Upper lobe of left lung (tissue), 4 donors: ENCODE measurements at regions not wholly inside any gene's neighbourhood (a gene's known extent, or its start where the extent isn't known, plus 50 kb on each side); places are given as distances from the start of the nearest gene placed in this dataset.

Experiments used
- CTCF ChIP-seq, 6 experiments: fragments of 450-650 bp in 4 of 6; fragments of 200-600 bp in 2 of 6; sonication (generic) in 2 of 6; IDR thresholded peaks; one replicate each; pipeline ENCODE4 v1.5.1; 2016 to 2019; ENCODE audit warnings: antibody characterized with exemption in 6 of 6
- EP300 ChIP-seq, 4 donors: sonication (generic); formaldehyde crosslinking; IDR thresholded peaks; one replicate each; pipeline ENCODE4 v1.5.1; 2017; ENCODE audit warnings: antibody characterized with exemption in 4 of 4, control low read depth in 2 of 4
- POLR2A ChIP-seq, 4 donors: fragments of 450-650 bp; IDR thresholded peaks; one replicate each; pipeline ENCODE4 v1.5.1; 2016 to 2017; ENCODE audit warnings: antibody characterized with exemption in 4 of 4, mild to moderate bottlenecking in 2 of 4
- POLR2AphosphoS5 ChIP-seq, 2 donors: sonication (generic); formaldehyde crosslinking; IDR thresholded peaks; one replicate each; pipeline ENCODE4 v1.5.1; 2017; ENCODE audit warnings: antibody characterized with exemption in 2 of 2

- TF ChIP-seq EP300 (IDR thresholded peaks at IDR 0.05) (no peak), CTCF (IDR thresholded peaks at IDR 0.05) (peak; percentile 13 to 36 (median 32)), POLR2AphosphoS5 (IDR thresholded peaks at IDR 0.05) (no peak), POLR2A (IDR thresholded peaks at IDR 0.05) (no peak)
Observed at GRCh38 chr16:27690608-27691007, 140.7 kb downstream of the KATNIP start.
